SK-N-SH (cell line): ENCODE measurements at regions not wholly inside any gene's neighbourhood (a gene's known extent, or its start where the extent isn't known, plus 50 kb on each side); places are given as distances from the start of the nearest gene placed in this dataset.
"Not testable (repeated sequence)": the region's sequence is repeated elsewhere in the genome, so short reads cannot be mapped to it uniquely, and the experiment has no call there.

ENCODE experiments used
- CTCF ChIA-PET: fragments of 300-600, 350-600 bp; formaldehyde crosslinking; extraction: SDS; loops from one replicate; lab custom pipeline; 2021; lab: Yijun Ruan, JAX
- POLR2A ChIA-PET: fragments of 350-600 bp; sonication (Branson Sonifier 250); formaldehyde crosslinking; extraction: SDS; loops from one replicate; lab custom pipeline; 2020; ENCODE audit warnings: antibody characterized with exemption, inconsistent platforms; lab: Yijun Ruan, JAX
- DNase-seq: peaks from one replicate; pipeline ENCODE4 v3.0.0; 2012
- H2AFZ ChIP-seq: fragments of 200-600 bp; sonication (generic); 2 replicates; pipeline ENCODE4 v1.8.1; 2016; ENCODE audit warnings: antibody characterized with exemption, mild to moderate bottlenecking, low read depth
- H3F3A ChIP-seq: fragments of 200-600 bp; sonication (generic); replicated peaks from 2 replicates; pipeline ENCODE3; 2016; ENCODE audit warnings: antibody characterized with exemption, mild to moderate bottlenecking; ENCODE audit not compliant: insufficient read depth
- H3K27ac ChIP-seq, 2 experiments: fragments of 200-500 bp in 1 of 2; fragments of 200-600 bp in 1 of 2; sonication (Bioruptor generic) in 1 of 2; sonication (generic), shearing (Covaris generic) in 1 of 2; 2 replicates each; pipeline versions ENCODE4 v1.5.1 to v1.6.1; 2014 to 2016; ENCODE audit warnings: low read depth in 2 of 2, inconsistent platforms in 1 of 2, low read length in 1 of 2, mild to moderate bottlenecking in 1 of 2, mixed read lengths in 1 of 2
- H3K27me3 ChIP-seq: fragments of 200-600 bp; sonication (generic), shearing (Covaris generic); 2 replicates; pipeline ENCODE4 v1.6.1; 2016; ENCODE audit warnings: mixed run types; ENCODE audit not compliant: insufficient read depth
- H3K36me3 ChIP-seq, 2 experiments: fragments of 200-500 bp in 1 of 2; fragments of 200-600 bp in 1 of 2; sonication (Bioruptor generic) in 1 of 2; sonication (generic) in 1 of 2; replicated peaks in 1 of 2; 2 replicates each; pipeline versions ENCODE3 to v1.5.1; 2014 to 2016; ENCODE audit warnings: low read length in 1 of 2, mild to moderate bottlenecking in 1 of 2; ENCODE audit not compliant: insufficient read depth in 2 of 2, control insufficient read depth in 1 of 2
- H3K4me1 ChIP-seq, 2 experiments: fragments of 200-500 bp in 1 of 2; fragments of 200-600 bp in 1 of 2; sonication (Bioruptor generic) in 1 of 2; sonication (generic), shearing (Covaris generic) in 1 of 2; 2 replicates each; pipeline versions ENCODE4 v1.5.1 to v1.6.1; 2014 to 2016; ENCODE audit warnings: low read depth in 1 of 2, low read length in 1 of 2, mixed run types in 1 of 2; ENCODE audit not compliant: insufficient read depth in 2 of 2, control insufficient read depth in 1 of 2
- H3K4me2 ChIP-seq: fragments of 200-600 bp; sonication (generic), shearing (Covaris generic); 2 replicates; pipeline ENCODE4 v1.6.1; 2017; ENCODE audit warnings: mixed run types
- H3K4me3 ChIP-seq, 2 experiments: fragments of 200-500 bp in 1 of 2; fragments of 200-600 bp in 1 of 2; sonication (Bioruptor generic) in 1 of 2; sonication (generic), shearing (Covaris generic) in 1 of 2; 2 replicates each; pipeline versions ENCODE4 v1.5.1 to v1.8.1; 2014 to 2016; ENCODE audit warnings: low read depth in 2 of 2, inconsistent platforms in 1 of 2, low read length in 1 of 2, mild to moderate bottlenecking in 1 of 2, mixed read lengths in 1 of 2, moderate library complexity in 1 of 2
- H3K79me2 ChIP-seq: fragments of 200-600 bp; sonication (generic); 2 replicates; pipeline ENCODE4 v1.8.1; 2017; ENCODE audit warnings: mild to moderate bottlenecking; ENCODE audit not compliant: insufficient read depth
- H3K9ac ChIP-seq: fragments of 200-600 bp; sonication (generic); 2 replicates; pipeline ENCODE4 v1.6.1; 2017; ENCODE audit warnings: mixed run types
- H3K9me2 ChIP-seq: fragments of 200-600 bp; sonication (generic); 2 replicates; pipeline ENCODE4 v1.6.1; 2017; ENCODE audit warnings: mixed run types
- H3K9me3 ChIP-seq: fragments of 200-600 bp; sonication (generic); 2 replicates; pipeline ENCODE4 v1.6.1; 2017; ENCODE audit warnings: mixed run types, mild to moderate bottlenecking, moderate library complexity
- H4K20me1 ChIP-seq: fragments of 200-600 bp; sonication (generic); 2 replicates; pipeline ENCODE4 v1.6.1; 2017; ENCODE audit warnings: mild to moderate bottlenecking, mixed run types; ENCODE audit not compliant: insufficient read depth
- ELF1 ChIP-seq: IDR thresholded peaks from 2 replicates; pipeline ENCODE4 v1.4.0; 2012
- EP300 ChIP-seq, 2 experiments: IDR thresholded peaks; 2 replicates each; pipeline versions ENCODE4 v1.4.0 to v1.6.1; 2012; ENCODE audit warnings: borderline replicate concordance in 1 of 2, low read depth in 1 of 2, low read length in 1 of 2
- FOSL2 ChIP-seq: IDR thresholded peaks from 2 replicates; pipeline ENCODE4 v1.4.0; 2012; ENCODE audit warnings: low read depth, mild to moderate bottlenecking, moderate library complexity, borderline replicate concordance
- GATA2 ChIP-seq: sonication (generic); formaldehyde crosslinking; IDR thresholded peaks from 2 replicates; pipeline ENCODE4 v1.5.0; 2020; ENCODE audit warnings: mild to moderate bottlenecking, missing genetic modification reagents
- NRF1 ChIP-seq: IDR thresholded peaks from 2 replicates; pipeline ENCODE4 v1.6.1; 2012; ENCODE audit warnings: low read depth, mild to moderate bottlenecking, low read length
- POLR2AphosphoS5 ChIP-seq: IDR thresholded peaks from 2 replicates; pipeline ENCODE4 v1.6.1; 2012; ENCODE audit warnings: low read depth, low read length
- RAD21 ChIP-seq: IDR thresholded peaks from 2 replicates; pipeline ENCODE4 v1.6.1; 2012; ENCODE audit warnings: mild to moderate bottlenecking, low read length
- SIN3A ChIP-seq: IDR thresholded peaks from 2 replicates; pipeline ENCODE4 v1.6.1; 2012; ENCODE audit warnings: low read depth, mild to moderate bottlenecking, low read length, moderate library complexity, borderline replicate concordance
- SMC3 ChIP-seq: IDR thresholded peaks from 2 replicates; pipeline ENCODE4 v1.6.1; 2012; ENCODE audit warnings: low read depth, low read length, improper control_type of control experiment
- YY1 ChIP-seq: IDR thresholded peaks from 2 replicates; pipeline ENCODE4 v1.4.0; 2012; ENCODE audit warnings: low read depth, mild to moderate bottlenecking
- WGBS: methylation state at CpG from one replicate; pipeline ENCODE4 v1.1.6; 2017; ENCODE audit warnings: low lambda C conversion rate; 5-methylcytosine and 5-hydroxymethylcytosine counted together
- TF ChIP-seq, protein P1 (sequence below): IDR thresholded peaks from 2 replicates; pipeline ENCODE4 v1.4.0; 2012; ENCODE audit warnings: low read depth, borderline replicate concordance
- TF ChIP-seq, protein P2 (sequence below): fragments of 150-350 bp; IDR thresholded peaks from 2 replicates; pipeline ENCODE4 v1.6.1; 2016; ENCODE audit warnings: mild to moderate bottlenecking, low read depth, low read length

DNA sequence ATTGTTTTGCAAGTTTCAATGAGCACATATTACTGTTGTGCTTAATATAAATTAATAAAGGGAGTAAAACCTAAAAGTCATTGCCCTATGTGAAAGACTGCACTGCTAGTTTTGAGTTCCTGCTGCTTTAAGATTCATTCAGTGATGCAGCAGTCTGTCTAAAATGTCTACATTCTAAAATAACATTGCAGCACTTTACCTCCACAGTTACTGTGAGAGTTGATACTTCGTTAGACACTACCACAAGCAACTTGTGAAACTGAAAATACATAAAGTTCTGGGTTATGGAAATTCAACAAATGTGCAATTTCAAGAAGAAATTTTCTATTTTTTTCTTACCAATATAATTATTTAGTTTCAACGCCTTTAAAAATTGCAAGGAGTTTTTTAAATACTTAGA, 1175.2 kb upstream of the DIAPH2 start:
- POLR2A ChIA-PET = no interaction called here
- Histone ChIP-seq H2AFZ (no peak overlapping the region), H3K36me3 (no peaks in the 10 kb centered on the region), H3K9ac (no peak overlapping the region), H3K4me1 (no peaks in the 10 kb centered on the region), H4K20me1 (no peaks in the 10 kb centered on the region), H3K4me3 (no peak overlapping the region), H3K4me2 (no peak overlapping the region), H3K9me2 (0 out of 2 replicates have a peak, but pooled peaks cover 4% of the 10 kb centered on the region), H3K27me3 (no peaks in the 10 kb centered on the region), H3K27ac (no peak overlapping the region), H3K9me3 (no peaks in the 10 kb centered on the region), H3F3A (no peaks in the 10 kb centered on the region), H3K79me2 (no peaks in the 10 kb centered on the region)
- CTCF ChIA-PET = no interaction called here
- TF ChIP-seq NRF1 = no peak
- TF ChIP-seq POLR2AphosphoS5 = no peak
- TF ChIP-seq SIN3A = no peak
- no peak for TF ChIP-seq EP300 (IDR thresholded peaks at IDR 0.05; ENCODE audit: borderline replicate concordance in 1 of 2, low read depth in 1 of 2, low read length in 1 of 2)
- TF ChIP-seq, protein P1, sequence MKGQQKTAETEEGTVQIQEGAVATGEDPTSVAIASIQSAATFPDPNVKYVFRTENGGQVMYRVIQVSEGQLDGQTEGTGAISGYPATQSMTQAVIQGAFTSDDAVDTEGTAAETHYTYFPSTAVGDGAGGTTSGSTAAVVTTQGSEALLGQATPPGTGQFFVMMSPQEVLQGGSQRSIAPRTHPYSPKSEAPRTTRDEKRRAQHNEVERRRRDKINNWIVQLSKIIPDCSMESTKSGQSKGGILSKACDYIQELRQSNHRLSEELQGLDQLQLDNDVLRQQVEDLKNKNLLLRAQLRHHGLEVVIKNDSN = no peak
- no peak for TF ChIP-seq SMC3
- no peak for TF ChIP-seq GATA2
- no peak for TF ChIP-seq YY1
- TF ChIP-seq RAD21 = no peak
- DNase-seq = no peak
- WGBS = 6% methylated on average over 2 of the region's 2 CpGs

DNA sequence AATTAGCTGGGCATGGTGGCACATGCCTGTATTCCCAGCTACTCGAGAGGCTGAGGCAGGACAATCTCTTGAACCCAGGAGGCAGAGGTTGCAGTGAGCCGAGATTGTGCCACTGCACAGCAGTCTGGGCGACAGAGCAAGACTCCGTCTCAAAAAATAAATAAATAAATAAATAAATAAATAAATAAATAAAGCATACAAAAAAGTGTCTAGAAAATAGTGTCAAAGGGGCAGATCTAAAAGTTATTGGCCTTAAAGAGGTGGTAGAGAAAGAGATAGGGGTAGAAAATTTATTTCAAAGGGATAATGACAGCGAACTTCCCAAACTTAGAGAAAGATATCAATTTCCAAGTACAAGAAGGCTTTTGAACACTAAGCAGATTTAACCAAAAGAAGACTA, 1160.6 kb upstream of the DIAPH2 start:
- WGBS = 21% methylated on average over 5 of the region's 5 CpGs
- POLR2A ChIA-PET, H3K27me3 ChIP-seq, H3K4me2 ChIP-seq, H3K4me1 ChIP-seq, DNase-seq, H3F3A ChIP-seq, H3K9me3 ChIP-seq, H3K9me2 ChIP-seq, H4K20me1 ChIP-seq, H3K36me3 ChIP-seq, H2AFZ ChIP-seq, H3K9ac ChIP-seq, H3K79me2 ChIP-seq, H3K27ac ChIP-seq, H3K4me3 ChIP-seq, CTCF ChIA-PET: not testable (repeated sequence)

DNA sequence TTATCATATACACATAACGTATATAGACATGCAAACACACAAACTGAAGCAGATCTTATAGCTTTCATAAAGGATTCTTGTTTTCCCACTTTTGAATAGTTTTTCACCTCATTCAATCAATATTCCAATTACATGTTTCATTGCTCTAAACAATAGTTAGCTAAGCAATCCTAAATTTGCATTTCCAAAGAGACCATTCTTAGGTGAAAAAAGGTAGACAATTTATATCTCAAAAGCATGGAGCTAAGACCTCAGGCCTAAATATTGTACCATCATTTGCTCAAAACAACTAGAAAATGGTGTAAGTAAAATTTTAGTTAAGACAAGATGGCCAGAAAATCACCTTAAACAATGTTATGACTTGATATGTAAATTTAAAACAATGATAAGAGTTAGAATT, 1148.5 kb upstream of the DIAPH2 start:
- no peaks in the 10 kb centered on the region for H3K9me2 ChIP-seq
- no peak overlapping the region for H3K27ac ChIP-seq
- H3K27me3 ChIP-seq = no peaks in the 10 kb centered on the region
- no peak for TF ChIP-seq EP300 (IDR thresholded peaks at IDR 0.05; ENCODE audit: borderline replicate concordance in 1 of 2, low read depth in 1 of 2, low read length in 1 of 2)
- TF ChIP-seq FOSL2 = no peak
- no peak for TF ChIP-seq ELF1
- TF ChIP-seq, protein P2, sequence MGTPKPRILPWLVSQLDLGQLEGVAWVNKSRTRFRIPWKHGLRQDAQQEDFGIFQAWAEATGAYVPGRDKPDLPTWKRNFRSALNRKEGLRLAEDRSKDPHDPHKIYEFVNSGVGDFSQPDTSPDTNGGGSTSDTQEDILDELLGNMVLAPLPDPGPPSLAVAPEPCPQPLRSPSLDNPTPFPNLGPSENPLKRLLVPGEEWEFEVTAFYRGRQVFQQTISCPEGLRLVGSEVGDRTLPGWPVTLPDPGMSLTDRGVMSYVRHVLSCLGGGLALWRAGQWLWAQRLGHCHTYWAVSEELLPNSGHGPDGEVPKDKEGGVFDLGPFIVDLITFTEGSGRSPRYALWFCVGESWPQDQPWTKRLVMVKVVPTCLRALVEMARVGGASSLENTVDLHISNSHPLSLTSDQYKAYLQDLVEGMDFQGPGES = no peak
- TF ChIP-seq, all 33 proteins: peak for 0
- no peak overlapping the region for H3K9ac ChIP-seq
- no peaks in the 10 kb centered on the region for H3F3A ChIP-seq
- no peak overlapping the region for H3K4me3 ChIP-seq
- H2AFZ ChIP-seq = no peak overlapping the region
- ChIA-PET POLR2A (no interaction called here), CTCF (no interaction called here)
- H3K4me1 ChIP-seq = no peaks in the 10 kb centered on the region
- WGBS = 21% methylated on average over 1 of the region's 1 CpG
- H3K4me2 ChIP-seq = no peak overlapping the region
- H4K20me1 ChIP-seq = no peaks in the 10 kb centered on the region
- no peaks in the 10 kb centered on the region for H3K36me3 ChIP-seq
- no peak for DNase-seq
- H3K79me2 ChIP-seq = no peaks in the 10 kb centered on the region
- H3K9me3 ChIP-seq = no peaks in the 10 kb centered on the region
